ENCODE measurements at regions not wholly inside any gene's neighbourhood (a gene's known extent, or its start where the extent isn't known, plus 50 kb on each side); places are given as distances from the start of the nearest gene placed in this dataset.

DNA sequence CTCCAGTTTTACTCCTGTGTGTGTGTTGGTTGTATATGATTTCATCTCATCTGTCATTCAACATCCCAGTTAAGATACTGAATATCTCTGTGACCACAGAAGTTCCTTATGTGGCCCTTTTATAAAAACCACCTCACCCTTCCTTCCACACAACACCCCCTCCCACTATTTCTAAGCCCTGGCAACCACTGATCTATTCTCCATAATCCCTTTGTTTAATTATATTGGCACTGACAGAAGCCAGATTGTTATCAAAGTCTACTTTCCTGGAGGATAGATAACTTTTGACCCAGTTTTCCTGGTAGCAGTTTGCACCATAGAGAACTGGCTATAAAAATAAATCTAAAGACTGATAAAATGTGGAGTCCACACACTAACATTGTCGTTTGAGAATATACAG, 902.8 kb downstream of the SLC16A7 start:
- Histone ChIP-seq H3K27me3 (replicated peaks; ENCODE audit: insufficient read depth) (no peaks in the 10 kb centered on the region), H3K27ac (no peak overlapping the region), H3K36me3 (no peaks in the 10 kb centered on the region), H3K9me3 (no peaks in the 10 kb centered on the region), H3K4me1 (replicated peaks) (no peaks in the 10 kb centered on the region), H3K4me3 (no peak overlapping the region)
- TF ChIP-seq POLR2AphosphoS5 (IDR thresholded peaks at IDR 0.05) (no peak), POLR2A (IDR thresholded peaks at IDR 0.05) (no peak)
- TF ChIP-seq, protein P1, sequence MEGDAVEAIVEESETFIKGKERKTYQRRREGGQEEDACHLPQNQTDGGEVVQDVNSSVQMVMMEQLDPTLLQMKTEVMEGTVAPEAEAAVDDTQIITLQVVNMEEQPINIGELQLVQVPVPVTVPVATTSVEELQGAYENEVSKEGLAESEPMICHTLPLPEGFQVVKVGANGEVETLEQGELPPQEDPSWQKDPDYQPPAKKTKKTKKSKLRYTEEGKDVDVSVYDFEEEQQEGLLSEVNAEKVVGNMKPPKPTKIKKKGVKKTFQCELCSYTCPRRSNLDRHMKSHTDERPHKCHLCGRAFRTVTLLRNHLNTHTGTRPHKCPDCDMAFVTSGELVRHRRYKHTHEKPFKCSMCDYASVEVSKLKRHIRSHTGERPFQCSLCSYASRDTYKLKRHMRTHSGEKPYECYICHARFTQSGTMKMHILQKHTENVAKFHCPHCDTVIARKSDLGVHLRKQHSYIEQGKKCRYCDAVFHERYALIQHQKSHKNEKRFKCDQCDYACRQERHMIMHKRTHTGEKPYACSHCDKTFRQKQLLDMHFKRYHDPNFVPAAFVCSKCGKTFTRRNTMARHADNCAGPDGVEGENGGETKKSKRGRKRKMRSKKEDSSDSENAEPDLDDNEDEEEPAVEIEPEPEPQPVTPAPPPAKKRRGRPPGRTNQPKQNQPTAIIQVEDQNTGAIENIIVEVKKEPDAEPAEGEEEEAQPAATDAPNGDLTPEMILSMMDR (IDR thresholded peaks at IDR 0.05) = no peak
- DNase-seq (ENCODE audit: low spot score) = no peak
- WGBS = 4% methylated on average over 1 of the region's 1 CpG
- intact Hi-C loops (cut with DNase I) = loop anchor here (10.0 kb wide), 1 partner anchor 394 kb away; no protein-coding TSS in a partner anchor

DNA sequence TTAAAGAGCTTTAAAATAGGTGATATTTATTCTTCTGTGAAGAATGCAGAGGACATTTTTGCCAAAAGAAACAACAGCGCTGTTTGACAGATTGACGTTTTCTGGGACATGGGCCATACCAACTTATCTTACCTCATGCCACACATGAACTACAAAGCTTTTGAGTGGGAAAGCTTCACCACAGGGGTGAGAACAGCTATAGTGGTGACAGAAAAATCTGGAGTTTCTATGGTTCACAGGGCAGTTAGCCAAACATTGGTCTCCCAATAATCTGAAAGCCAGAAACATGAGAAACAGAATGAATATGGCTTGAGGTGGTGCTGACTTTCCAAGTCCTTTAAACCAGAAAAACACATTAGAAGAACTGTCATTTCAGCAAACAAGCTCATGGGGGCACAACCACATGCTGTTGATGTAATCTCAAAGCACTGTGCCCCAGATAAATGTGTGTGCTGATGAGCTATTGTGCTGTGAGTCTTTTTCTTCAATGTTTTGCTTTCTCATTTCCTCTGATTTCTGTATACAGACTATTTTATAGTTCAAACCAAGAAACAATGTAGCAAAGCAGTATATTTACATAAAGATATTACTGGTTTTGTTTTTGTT, 905.4 kb downstream of the SLC16A7 start:
- DNase-seq (ENCODE audit: low spot score) = no peak
- Histone ChIP-seq H3K4me3 (no peak overlapping the region), H3K36me3 (no peaks in the 10 kb centered on the region), H3K27ac (no peak overlapping the region), H3K4me1 (replicated peaks) (no peaks in the 10 kb centered on the region), H3K9me3 (no peaks in the 10 kb centered on the region), H3K27me3 (replicated peaks; ENCODE audit: insufficient read depth) (no peaks in the 10 kb centered on the region)
- TF ChIP-seq, protein P1 (IDR thresholded peaks at IDR 0.05) = no peak
- TF ChIP-seq POLR2A (IDR thresholded peaks at IDR 0.05) = no peak
- no peak for TF ChIP-seq POLR2AphosphoS5 (IDR thresholded peaks at IDR 0.05)
- 83% methylated on average over 2 of the region's 2 CpGs for WGBS
- intact Hi-C loops (cut with DNase I) = no loop called here

DNA sequence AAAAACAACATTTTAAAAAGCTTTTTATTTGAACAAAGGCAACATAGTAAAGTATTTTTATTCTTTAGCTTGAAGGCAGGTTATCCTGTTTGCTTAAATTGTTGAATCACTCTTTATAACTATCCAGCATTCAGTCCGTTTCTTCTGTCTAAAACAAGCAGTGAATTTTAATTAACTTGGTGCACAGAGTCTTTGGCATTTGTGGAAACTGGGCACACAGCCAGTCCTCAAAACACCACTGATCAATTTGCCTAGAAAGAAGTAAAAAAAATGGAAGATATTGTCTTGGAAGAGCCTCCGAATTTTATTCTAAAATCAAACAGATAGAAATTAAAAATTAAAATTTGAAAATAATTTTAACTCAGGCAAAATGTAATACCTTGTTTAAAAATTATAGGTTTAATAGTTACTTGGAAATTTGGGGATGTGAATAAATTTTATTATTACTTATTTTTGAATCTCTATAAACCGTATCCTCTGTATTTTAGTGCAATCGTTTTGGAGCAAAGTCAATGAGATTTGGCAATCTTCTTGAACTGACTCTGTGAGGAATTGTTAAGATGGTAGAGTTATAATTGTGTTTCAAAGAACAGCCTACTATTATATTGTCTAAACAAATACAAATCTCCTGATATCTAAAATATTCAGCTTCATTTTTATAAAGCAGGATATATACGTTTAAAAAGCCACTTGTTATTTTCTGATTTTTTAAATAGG, 927.0 kb downstream of the SLC16A7 start:
- TF ChIP-seq, protein P1 (IDR thresholded peaks at IDR 0.05) = no peak
- TF ChIP-seq POLR2A (IDR thresholded peaks at IDR 0.05) (no peak), POLR2AphosphoS5 (IDR thresholded peaks at IDR 0.05) (no peak)
- no peak overlapping the region for H3K27ac ChIP-seq
- H3K4me1 ChIP-seq (replicated peaks) = no peaks in the 10 kb centered on the region
- H3K27me3 ChIP-seq (replicated peaks; ENCODE audit: insufficient read depth) = no peaks in the 10 kb centered on the region
- 64% methylated on average over 5 of the region's 5 CpGs for WGBS
- no peaks in the 10 kb centered on the region for H3K9me3 ChIP-seq
- intact Hi-C loops (cut with DNase I) = no loop called here
- H3K36me3 ChIP-seq = no peaks in the 10 kb centered on the region
- no peak overlapping the region for H3K4me3 ChIP-seq
- no peak for DNase-seq (ENCODE audit: low spot score)

DNA sequence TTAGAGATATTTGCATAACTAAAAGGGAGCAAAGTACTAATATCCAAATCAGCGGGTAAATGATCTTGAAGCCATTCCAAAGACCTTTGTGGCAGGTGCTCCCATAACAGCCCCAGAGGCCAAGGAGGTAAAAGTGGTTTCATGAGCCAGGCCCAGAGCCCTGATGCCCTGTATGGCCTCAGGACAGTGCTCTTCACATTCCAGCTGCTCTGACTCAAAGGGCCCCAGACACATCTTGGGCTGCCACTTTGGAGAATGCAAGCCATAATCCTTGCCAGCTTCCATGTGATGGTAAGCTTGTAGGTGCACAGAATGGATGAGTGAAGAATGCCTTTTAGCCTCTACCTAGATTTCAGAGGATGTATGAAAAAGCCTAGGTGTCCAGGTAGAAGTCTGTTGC, 933.4 kb downstream of the SLC16A7 start:
- Histone ChIP-seq H3K9me3 (no peaks in the 10 kb centered on the region), H3K27me3 (replicated peaks; ENCODE audit: insufficient read depth) (no peaks in the 10 kb centered on the region), H3K4me3 (no peak overlapping the region), H3K4me1 (replicated peaks) (no peaks in the 10 kb centered on the region), H3K36me3 (no peaks in the 10 kb centered on the region), H3K27ac (no peak overlapping the region)
- WGBS = 86% methylated on average over 1 of the region's 1 CpG
- TF ChIP-seq POLR2AphosphoS5 (IDR thresholded peaks at IDR 0.05) (no peak), POLR2A (IDR thresholded peaks at IDR 0.05) (no peak)
- TF ChIP-seq, protein P1 (IDR thresholded peaks at IDR 0.05) = no peak
- intact Hi-C loops (cut with DNase I) = no loop called here
- no peak for DNase-seq (ENCODE audit: low spot score)

DNA sequence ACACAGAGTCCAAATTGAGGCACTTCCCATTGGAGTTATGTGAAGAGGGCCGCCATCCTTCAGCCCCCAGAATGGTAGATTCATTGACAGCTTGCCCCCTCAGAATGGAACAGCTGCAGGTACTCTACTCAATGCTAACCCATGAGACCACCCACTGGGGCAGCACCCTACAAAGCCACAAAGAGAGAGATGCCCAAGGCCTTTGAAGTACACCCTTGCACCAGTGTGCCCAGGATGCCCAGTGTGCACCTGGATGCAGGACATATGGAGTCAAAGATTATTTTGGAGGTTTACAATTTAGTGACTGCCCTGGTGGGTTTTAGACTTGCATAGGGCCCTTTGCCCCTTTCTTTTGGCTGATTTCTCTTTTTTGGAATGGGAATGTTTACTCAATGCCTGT, 933.9 kb downstream of the SLC16A7 start:
- DNase-seq (ENCODE audit: low spot score) = no peak
- Histone ChIP-seq H3K4me1 (replicated peaks) (no peaks in the 10 kb centered on the region), H3K27ac (no peak overlapping the region), H3K36me3 (no peaks in the 10 kb centered on the region), H3K27me3 (replicated peaks; ENCODE audit: insufficient read depth) (no peaks in the 10 kb centered on the region), H3K9me3 (no peaks in the 10 kb centered on the region), H3K4me3 (no peak overlapping the region)
- intact Hi-C loops (cut with DNase I) = no loop called here
- WGBS = 91% methylated on average over 1 of the region's 1 CpG
- TF ChIP-seq, protein P1 (IDR thresholded peaks at IDR 0.05) = no peak
- TF ChIP-seq POLR2AphosphoS5 (IDR thresholded peaks at IDR 0.05) (no peak), POLR2A (IDR thresholded peaks at IDR 0.05) (no peak)

All from prostate gland (tissue), 2 donors.